ENCODE measurements at regions not wholly inside any gene's neighbourhood (a gene's known extent, or its start where the extent isn't known, plus 50 kb on each side); places are given as distances from the start of the nearest gene placed in this dataset.
A peak's percentile ranks its signal among the peaks of the same experiment; 100 is the strongest.
"Not testable (repeated sequence)": the region's sequence is repeated elsewhere in the genome, so short reads cannot be mapped to it uniquely, and the experiment has no call there.

GRCh38 chr9:74036549-74037231, 460.4 kb upstream of the RORB start:
- DNase-seq: peak; percentile 45

GRCh38 chr9:74037274-74037673, 459.9 kb upstream of the RORB start:
- DNase-seq: no peak

- DNase-seq: no peak
Measured at GRCh38 chr9:74041588-74041987, 455.5 kb upstream of the RORB start.

GRCh38 chr9:74044844-74045243, 452.3 kb upstream of the RORB start:
- DNase-seq: no peak

GRCh38 chr9:74056023-74056422, 441.1 kb upstream of the RORB start:
- DNase-seq: no peak

- not testable (repeated sequence) for DNase-seq
Measured at GRCh38 chr9:74057051-74057450, 440.1 kb upstream of the RORB start.

- DNase-seq: no peak
Measured at GRCh38 chr9:74064702-74065101, 432.4 kb upstream of the RORB start.

- DNase-seq: no peak
Measured at GRCh38 chr9:74066128-74066527, 431.0 kb upstream of the RORB start.

- no peak for DNase-seq
Measured at GRCh38 chr9:74066605-74067004, 430.5 kb upstream of the RORB start.

- no peak for DNase-seq
Measured at GRCh38 chr9:74071502-74071901, 425.6 kb upstream of the RORB start.

GRCh38 chr9:74073897-74074296, 423.2 kb upstream of the RORB start:
- no peak for DNase-seq

GRCh38 chr9:74078647-74079046, 418.5 kb upstream of the RORB start:
- DNase-seq: no peak

- not testable (repeated sequence) for DNase-seq
Measured at GRCh38 chr9:74080652-74081051, 416.5 kb upstream of the RORB start.

- no peak for DNase-seq
Measured at GRCh38 chr9:74083681-74084433, 413.3 kb upstream of the RORB start.

- DNase-seq: not testable (repeated sequence)
Measured at GRCh38 chr9:74085384-74086037, 411.6 kb upstream of the RORB start.

- not testable (repeated sequence) for DNase-seq
Measured at GRCh38 chr9:74090921-74091320, 406.2 kb upstream of the RORB start.

- DNase-seq: no peak
Measured at GRCh38 chr9:74092491-74092834, 404.7 kb upstream of the RORB start.

GRCh38 chr9:74094037-74094436, 403.1 kb upstream of the RORB start:
- not testable (repeated sequence) for DNase-seq

GRCh38 chr9:74094766-74095165, 402.4 kb upstream of the RORB start:
- no peak for DNase-seq

GRCh38 chr9:74095925-74096324, 401.2 kb upstream of the RORB start:
- DNase-seq: no peak

GRCh38 chr9:74096420-74096819, 400.7 kb upstream of the RORB start:
- no peak for DNase-seq

GRCh38 chr9:74100042-74100441, 397.1 kb upstream of the RORB start:
- no peak for DNase-seq

- not testable (repeated sequence) for DNase-seq
Measured at GRCh38 chr9:74102148-74102547, 395.0 kb upstream of the RORB start.

- DNase-seq: no peak
Measured at GRCh38 chr9:74102702-74103101, 394.4 kb upstream of the RORB start.

All from activated CD4-positive, alpha-beta T cell treated with anti-CD3 and anti-CD28 coated beads, Interleukin-2, Interleukin-6, amounts not matched to agents 100 ng/mL and 50 ng/mL, durations not matched to agents 16 hours and 8 hours (primary cell).